HG02571 (cell line): ENCODE measurements at regions not wholly inside any gene's neighbourhood (a gene's known extent, or its start where the extent isn't known, plus 50 kb on each side); places are given as distances from the start of the nearest gene placed in this dataset.
"Not testable (repeated sequence)": the region's sequence is repeated elsewhere in the genome, so short reads cannot be mapped to it uniquely, and the experiment has no call there.

Source experiments
- ATAC-seq: cut with Tn5 transposase; IDR thresholded peaks from one replicate; pipeline ENCODE4 v1.9.1; 2021; ENCODE audit warnings: mild to moderate bottlenecking, moderate library complexity; ENCODE audit not compliant: unreplicated experiment

DNA sequence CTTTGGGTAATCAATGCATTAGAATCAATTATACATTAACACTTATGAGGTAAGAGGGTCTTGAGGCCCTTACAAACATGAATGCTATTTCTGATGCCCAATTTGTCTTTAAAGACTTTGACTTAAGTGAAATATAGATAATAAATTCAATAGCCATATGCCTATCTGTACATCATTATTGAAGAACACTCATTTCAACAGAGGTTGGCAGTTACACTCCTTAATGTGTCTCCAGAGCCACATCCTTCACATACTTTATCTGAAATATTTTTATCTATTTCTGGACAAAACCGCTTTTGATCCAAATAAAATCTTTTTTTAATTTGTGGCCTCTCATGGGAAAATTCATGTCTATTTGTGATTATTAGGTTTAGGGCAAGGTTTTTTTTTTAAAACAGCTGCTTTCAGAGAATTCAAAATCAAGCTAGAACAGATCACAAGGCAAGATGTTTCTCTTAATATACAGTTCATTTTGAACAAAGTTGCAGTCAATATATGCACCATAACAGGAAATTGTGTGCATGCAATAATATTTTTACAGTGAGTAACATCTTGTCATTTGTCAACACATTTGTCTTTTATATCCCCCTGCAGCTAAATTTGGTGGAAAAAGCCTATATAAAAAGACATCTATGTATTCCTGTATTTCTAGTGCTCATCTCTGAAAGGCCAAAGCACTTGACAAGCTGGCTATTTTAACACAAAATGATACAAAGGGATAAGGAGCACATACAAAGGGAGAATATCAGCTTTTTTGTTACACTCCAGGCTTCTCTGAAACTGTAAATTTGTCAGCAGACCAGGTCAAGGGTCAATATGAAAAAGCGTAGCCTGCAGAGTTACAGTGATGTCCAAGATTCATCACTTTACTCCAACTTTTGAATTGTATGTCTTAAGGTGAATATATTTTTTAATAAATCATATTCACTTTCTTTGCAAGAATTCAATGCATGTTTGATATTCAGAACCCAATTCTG is 146.2 kb upstream of the DPH6 start:
- ATAC-seq: no peak

DNA sequence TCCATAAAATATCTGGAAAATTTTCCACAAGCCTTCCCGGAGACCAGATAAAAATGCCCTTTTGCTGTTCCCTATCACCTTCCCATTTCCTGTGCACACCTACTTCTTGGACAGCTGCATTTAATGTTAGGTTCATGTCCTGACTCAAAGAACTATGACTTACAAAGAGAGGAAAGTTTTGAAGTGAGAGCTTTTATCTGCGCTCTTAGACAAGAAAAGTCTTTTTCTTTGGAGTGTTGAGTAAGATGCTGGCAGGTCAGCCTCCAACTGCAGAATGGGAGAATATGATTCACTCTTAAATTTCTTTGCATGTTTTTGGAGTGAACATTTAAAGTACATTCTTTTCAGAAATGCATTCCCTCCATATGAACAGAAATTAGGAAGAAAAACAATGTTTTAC is 147.3 kb upstream of the DPH6 start:
- no peak for ATAC-seq

DNA sequence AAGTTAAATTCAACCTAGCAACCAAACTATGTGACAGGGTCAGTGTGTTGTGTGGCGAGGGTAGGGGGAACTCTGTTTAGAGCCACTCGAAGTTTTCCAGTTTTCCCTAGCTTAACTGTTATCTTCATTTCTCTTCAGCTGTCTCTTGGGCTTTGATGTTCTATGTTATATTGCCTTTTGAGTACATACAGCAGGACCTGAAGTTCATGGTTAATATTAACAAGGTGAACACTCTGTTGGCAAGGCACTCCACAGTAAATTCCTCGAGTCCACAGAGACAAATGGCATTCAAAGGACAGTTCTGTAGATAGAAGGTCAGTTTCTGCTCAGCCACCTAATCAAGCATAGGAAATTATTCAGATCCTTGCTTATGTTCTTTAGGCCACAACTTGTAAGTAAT is 147.9 kb upstream of the DPH6 start:
- no peak for ATAC-seq

DNA sequence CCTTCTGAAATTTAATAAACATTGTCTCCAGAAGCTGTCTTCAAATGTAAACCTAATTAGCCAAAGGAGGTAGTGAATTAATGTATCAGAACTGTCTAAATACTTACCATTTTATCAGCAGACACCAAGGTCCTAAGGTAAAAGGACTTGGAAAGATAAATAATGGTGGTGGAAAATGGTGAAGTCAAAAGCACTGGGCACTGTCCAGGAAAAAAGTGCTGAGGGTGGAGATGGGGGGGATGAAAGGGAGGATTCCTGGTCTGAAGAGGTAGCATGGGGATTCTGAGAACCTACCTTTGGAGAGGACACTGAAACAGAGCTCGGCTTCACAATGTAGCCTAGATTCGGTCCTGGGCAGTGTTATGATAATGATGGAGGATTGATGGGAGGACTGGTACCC is 149.0 kb upstream of the DPH6 start:
- ATAC-seq: no peak

DNA sequence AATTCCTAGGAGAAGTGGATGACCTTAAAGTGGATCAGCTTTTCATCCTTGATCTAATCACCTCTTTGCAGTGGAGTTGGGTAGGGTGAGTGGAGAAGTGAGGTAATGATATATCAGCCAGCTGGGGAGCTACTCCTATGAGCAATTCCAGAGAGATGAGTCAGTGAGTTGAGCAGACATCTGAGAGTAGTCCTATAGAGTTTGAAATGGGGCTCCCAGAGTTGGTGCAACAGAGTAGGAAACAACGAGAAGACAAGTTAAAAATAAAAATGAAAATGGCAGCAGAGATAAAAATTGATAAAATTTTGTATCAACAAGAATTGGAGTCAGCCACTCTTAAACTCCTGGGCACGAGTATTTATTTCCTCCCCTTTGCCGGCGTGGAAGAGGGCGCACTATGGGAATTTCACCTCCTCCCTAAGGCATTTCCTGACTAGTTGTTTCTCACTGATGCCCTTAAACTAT is 150.8 kb upstream of the DPH6 start:
- no peak for ATAC-seq

DNA sequence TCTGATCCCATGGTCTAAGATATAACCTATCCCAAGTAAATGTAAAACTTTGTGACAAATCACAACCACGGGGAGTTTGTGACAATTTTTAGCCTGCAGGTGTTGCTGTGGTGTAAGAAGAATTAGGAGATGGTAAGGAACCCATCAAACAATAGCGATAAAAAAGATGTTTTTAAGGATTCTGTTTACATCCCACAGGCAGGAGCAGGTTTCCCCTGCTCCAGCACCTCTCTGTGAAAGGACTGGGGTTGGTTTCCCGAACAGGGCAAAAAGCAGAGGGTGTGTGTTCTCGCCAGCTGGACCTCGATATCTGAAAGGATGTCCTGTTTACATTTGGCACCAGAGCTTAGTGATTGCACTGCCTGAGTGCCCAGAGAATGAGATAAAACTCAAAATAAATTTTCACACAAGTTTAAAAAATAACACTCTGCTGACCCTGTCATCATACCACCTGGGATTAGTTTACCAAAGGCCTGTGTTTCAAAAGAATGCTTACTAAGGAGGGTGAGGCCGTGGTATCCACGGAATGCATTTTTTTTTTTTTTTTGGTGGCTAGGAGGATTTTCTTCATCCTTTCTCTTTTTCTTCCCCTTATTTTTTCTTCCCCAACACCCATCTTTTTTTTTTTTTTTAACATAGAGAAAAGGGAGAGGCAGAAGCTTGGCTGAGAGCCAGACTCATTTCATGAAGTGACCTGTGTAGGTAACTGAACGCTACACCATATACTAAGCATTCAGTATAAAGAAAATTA is 151.8 kb upstream of the DPH6 start:
- ATAC-seq: no peak

DNA sequence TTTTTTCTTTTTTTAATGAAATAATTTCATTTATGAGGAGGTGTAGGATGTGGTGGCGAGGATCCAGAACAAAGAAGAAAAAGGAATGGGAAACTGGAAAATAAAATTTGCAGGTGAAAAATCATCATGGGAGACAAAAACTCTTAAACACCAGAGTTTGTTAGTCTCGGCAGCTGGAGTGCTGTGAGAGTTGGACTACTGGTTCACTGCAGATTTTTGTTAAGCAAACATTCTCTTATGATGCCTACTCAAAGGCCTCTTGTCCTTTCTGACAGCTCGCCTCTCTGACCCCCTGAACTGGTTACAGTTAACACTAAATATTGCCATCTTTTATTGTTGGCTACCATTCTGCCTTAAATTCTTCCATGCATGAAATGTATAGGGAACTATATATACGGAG is 152.4 kb upstream of the DPH6 start:
- ATAC-seq: no peak

DNA sequence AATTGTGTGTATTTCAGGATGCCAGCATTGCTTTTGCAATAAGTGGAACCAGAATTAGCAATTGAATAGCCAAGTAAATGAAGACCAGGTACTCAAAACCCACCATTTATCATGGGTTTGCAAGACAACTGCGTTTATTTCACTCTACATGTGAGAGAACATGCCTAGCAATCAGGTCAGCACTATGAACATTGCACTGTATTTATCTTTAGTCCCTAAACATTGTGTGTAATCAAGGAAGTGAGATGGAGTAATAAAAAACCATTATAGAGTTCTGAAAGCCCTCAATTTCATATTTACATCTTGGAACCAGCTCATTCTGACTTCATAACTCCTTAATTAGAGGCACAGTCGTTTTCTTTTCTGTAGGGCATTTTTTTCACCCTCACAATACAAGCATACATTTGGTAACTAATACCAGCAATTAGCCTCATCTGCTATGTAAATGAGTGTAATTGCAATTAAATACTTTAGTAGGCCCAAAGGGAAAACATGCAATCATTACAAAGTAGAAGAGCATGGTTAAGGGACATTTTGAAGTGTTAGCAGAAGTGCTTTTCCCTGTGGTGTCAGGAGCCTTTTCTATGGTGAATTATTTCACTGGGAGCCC is 153.1 kb upstream of the DPH6 start:
- ATAC-seq: no peak

DNA sequence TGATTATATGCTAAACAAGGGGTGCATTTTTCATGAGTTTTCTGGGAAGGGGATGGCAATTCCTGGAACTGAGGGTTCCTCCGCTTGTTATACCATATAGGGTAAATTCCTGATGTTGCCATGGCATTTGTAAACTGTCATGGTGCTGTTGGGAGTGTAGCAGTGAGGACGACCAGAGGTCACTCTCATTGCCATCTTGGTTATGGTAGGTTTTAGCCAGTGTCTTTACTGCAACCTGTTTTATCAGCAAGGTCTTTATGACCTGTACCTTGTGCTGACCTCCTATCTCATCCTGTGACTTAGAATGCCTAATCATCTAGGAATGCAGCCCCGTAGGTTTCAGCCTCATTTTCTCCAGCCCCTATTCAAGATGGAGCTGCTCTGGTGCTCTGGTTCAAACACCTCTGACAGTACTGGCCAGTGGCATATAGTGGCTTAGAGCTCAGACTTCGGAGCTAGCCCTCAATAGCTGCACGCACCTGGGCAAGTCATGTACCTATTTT is 154.2 kb upstream of the DPH6 start:
- not testable (repeated sequence) for ATAC-seq

DNA sequence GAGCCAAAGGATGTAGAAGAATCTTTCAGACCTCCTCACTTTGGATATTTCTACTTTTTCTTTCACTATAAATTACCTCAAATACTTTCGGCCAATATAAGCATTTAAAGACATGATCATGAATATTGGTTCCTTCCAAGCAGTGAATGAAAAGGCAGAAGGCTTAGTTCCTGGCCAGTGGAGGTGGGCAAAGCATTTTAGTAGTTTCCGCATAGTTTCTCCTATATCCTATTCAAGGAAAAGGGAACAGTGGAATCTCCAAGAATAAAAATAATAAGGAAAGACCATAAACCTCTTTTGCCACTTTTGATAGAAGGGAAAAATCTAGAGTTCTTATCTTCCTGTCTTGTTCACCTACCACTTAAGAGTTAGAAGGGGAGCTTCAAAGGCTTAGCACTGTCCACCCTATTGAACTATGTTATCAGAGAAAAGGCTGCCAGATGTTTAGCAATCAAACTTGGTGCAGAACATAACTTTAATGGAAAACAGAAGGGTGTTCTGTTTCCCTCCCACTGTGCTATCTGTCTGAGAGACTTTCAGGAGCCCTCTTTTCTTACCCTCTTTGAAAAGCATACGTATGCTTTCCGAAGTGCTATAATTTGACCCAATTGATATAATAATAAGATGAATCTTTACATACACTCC is 155.6 kb upstream of the DPH6 start:
- ATAC-seq: no peak

DNA sequence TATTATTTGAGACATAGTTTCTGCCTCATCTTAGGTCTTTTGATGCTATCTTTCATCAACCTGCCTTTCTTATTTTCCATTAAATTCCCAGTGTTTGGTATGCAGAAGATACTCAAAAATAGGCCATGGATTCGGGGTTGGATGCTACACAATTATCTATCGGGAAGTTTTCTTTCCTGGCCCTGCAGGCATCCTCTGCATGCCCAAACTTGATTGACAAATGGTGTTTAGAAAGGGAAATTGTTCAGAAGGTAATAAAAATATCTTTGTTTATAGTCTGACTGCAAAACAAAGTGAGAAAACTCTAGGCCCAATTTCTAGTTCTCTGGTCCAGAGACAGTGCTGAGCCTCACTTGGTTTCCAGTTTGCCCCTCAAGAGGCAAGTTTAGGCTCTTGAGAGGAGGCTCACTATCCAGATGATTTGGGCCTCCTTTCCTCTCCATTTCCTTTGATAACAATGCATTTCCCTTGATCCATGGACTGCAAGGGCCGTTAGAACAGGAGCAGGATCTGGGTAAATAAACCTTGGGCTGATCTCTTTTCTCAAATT is 157.1 kb upstream of the DPH6 start:
- no peak for ATAC-seq

DNA sequence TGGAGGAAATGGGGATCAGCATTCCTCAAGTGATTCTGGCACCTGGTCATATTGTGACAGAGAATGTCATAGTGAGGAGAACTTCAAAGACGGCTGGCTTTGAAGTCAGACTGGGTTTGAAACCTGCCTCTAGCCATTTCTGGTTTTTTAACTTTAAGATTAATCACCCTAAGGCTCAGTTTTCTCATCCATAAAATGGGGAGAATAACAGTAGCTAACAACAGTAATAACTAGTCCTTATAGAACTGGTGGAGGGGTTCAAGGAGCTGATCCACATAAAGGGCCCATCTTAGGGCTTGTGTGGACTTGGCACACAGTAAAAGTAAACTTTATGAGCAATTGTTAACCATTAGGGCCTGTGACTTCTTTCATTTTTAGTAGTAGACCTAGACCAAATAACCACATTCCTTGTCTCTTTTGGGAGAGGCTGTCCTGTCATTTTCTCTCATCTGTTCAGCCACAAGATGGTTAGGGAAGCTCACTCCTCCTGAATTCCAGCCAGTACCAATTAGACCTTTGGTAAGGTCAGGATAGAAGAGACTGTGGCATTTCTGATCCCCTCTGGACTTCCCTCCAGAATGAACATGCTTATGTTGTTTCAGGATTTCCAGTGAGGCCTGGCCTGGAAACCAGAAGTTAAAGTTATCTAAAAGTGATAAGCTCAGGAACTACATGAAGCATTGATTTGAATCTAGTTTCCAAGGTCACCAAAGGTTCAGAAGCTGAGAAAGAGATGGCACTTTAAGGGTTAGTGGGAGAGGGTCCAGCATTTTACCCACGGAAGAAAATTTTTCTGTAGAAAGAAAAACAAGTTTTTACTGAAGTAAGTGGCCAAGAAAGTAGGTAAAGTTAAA is 159.3 kb upstream of the DPH6 start:
- no peak for ATAC-seq

DNA sequence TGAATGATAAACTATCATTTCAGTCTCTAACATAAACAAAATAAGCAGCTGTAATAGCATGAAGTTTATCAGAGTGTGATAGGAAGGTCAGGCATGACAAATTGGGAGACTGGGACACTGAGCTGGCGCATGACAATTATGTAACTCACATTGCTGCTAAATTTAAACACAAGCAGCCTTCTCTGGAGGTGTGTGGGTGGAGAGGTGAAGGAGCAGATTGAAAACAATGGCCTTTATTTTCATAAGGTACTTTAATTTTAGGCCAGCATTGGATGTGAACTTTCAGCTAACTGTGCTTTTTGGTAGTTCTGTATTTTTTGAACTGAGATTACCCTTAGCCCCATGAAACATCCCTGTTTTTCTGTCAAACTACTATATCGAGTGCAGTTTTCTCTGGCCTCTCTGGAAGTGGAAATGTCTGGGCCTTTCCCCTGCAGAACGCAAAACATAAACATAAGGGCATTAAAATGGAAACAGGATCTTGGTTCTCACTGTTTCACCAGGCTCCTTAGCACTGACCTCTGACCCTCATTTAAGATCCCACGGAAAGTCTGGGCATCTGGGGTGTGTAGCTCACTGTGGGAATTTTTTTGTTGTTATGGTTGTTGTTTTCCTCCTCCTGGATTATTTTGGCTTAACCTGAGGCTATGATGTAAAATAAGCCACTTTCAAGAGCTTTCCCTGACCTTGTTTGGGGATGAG is 160.1 kb upstream of the DPH6 start:
- ATAC-seq: no peak

DNA sequence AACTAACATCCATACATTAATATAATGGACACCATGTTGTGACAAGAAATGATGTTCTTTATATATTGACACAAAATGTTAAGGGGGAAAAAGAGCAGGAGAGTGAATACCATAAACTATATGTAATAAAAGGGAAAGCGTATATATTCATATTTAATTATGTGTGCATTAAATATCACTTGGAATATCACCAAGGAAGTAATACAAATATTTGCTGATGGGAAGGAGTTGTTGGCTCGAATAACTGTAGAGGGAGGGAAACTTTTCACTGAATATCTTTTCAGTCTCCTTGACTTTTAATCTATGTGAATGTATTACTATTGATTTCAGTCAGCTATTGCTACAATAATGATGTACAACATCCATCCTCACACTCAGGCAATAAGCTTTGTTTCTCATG is 167.0 kb upstream of the DPH6 start:
- ATAC-seq: no peak

DNA sequence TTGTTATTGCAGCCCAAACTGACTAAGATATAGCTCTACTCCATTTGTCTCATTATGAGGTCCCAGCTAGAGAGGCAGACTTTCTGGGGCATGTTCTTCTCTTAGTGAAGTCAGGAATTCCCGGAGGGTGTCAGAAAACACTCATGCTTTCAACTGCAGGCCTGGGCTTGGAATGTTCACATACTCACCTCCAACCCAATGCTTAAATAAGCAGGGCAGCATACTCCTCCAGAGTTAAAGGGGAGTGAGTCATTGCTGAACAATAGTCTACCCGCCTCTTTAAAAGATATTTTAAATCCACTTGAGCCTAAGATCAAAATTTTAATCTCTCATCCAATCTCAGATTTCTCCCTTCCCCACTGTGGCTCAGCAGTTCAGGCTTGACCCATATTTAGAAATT is 167.8 kb upstream of the DPH6 start:
- ATAC-seq: no peak

DNA sequence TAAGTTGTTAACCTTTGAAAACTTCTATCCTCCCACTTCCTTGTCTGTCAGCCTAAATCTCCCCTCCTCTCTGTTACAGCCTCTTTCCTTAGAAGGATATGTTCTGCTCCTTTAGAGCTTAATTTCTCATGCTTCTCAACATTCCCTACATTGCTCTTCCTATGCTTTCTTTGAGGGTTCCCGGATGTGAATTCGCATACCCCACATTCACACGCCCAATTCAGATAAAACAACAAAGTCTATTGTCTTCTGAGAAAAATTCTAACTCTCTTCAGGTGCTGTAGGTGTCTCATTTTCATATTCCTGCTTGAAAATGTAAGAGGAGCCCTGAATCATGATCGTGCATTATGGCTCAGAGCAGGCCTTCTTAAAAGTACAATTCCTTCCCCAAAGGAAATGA is 171.8 kb upstream of the DPH6 start:
- ATAC-seq: no peak

DNA sequence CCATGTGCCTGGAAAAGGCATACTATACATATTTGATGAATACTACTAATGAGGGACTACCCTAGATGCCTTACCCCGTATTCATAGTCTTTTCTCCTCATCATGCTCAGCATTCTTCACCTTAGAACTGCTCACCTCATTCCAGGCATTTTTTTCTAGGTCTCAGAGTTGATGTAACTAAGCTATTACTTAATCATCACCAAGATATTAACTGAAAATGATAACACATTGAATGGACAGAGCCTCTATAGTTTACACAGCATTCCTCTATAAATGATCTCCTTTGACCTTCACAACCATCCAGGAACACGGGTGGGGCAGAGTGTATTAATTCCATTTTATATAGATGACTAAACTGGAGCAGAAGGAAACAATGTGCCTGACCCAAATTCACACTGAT is 174.1 kb upstream of the DPH6 start:
- no peak for ATAC-seq

DNA sequence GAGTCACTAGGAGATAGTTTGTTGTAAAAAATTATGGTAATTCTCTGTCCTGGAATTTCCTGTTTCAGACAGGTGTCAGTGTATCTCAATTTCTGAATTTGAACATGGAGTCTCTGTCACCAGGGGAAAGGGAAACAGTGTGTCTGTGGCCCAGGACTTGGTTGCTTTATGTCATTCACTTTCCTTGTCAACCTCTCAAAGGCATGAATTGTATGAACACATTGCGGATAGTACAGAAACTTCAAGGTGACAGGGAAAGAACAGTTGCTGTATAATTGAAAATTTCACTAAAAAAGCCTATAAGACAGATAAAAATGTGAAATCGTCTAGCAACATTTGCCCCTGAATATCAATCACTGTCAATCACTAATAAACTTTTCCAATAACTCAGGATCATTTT is 175.0 kb upstream of the DPH6 start:
- ATAC-seq: no peak

DNA sequence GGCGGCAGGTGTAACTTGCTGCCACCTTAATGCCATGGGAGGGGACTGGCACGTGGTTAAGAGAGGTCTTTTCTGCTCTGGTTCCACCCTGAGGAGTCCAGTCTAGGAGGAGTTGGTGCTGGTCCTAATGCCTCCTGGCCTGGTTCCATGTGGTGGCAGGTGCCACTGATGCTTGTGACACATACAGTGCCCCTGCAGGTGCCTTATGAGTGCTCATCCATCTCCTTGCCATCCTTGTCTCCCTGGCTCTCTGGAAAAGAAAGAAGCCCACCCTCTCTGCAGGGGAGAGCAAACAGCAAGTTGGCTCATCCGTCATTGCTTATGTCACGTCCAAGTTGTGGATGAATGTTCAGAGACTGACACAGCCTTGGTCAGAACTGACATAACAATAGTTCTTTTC is 175.8 kb upstream of the DPH6 start:
- no peak for ATAC-seq
